HepG2 (cell line): ENCODE measurements at regions not wholly inside any gene's neighbourhood (a gene's known extent, or its start where the extent isn't known, plus 50 kb on each side); places are given as distances from the start of the nearest gene placed in this dataset.

ENCODE experiments used
- ATAC-seq: fragments of 200-7000 bp; cut with Tn5 transposase; 3 replicates; pipeline ENCODE4 v1.9.1; 2020; ENCODE audit warnings: mild to moderate bottlenecking, moderate library complexity
- BruUV-seq: library from RNA; stranded (reverse); fragments of 400-500 nt; replicated peaks from 2 replicates; lab custom pipeline; 2021; lab: Mats Ljungman, UMichigan
- CTCF ChIA-PET: fragments of 300-600 bp; formaldehyde crosslinking; extraction: SDS; loops from one replicate; lab custom pipeline; 2021; ENCODE audit warnings: low total read pairs, inconsistent platforms, low intra/inter-chr PET ratio; lab: Yijun Ruan, JAX
- POLR2A ChIA-PET: fragments of 350-600 bp; sonication (Branson Sonifier 250); formaldehyde crosslinking; loops from one replicate; lab custom pipeline; 2020; ENCODE audit warnings: antibody characterized with exemption, inconsistent platforms; lab: Yijun Ruan, JAX
- DNase-seq: peaks from one replicate; pipeline ENCODE4 v3.0.0-alpha.2; 2015; ENCODE audit warnings: low spot score
- FAIRE-seq: peaks from 3 replicates; lab custom pipeline; 2011; peaks lifted over from hg19 to GRCh38; lab: Jason Lieb, UNC
- H2AFZ ChIP-seq: one replicate; pipeline ENCODE4 v1.6.1; 2011; ENCODE audit warnings: low read length, inconsistent platforms
- H3K27ac ChIP-seq: fragments of 300-600 bp; 3 replicates; pipeline ENCODE4 v1.8.0; 2011; ENCODE audit warnings: mixed run types, mild to moderate bottlenecking, mixed read lengths, low read length, inconsistent platforms; ENCODE audit not compliant: insufficient read depth; ENCODE audit errors: extremely low read length
- H3K27me3 ChIP-seq, 2 experiments: fragments of 200-600 bp in 1 of 2; 2 replicates in 1 of 2; 3 replicates in 1 of 2; pipeline versions ENCODE4 v1.6.0 to v1.8.0; 2011; ENCODE audit warnings: low read length in 2 of 2, mild to moderate bottlenecking in 2 of 2, moderate library complexity in 2 of 2, inconsistent platforms in 1 of 2; ENCODE audit not compliant: insufficient read depth in 2 of 2, control insufficient read depth in 1 of 2
- H3K36me3 ChIP-seq, 2 experiments: fragments of 200-600 bp in 1 of 2; replicated peaks in 1 of 2; 2 replicates in 1 of 2; 3 replicates in 1 of 2; pipeline versions ENCODE4 v1.5.1 to v1.8.0; 2011; ENCODE audit warnings: low read length in 2 of 2, inconsistent platforms in 1 of 2; ENCODE audit not compliant: insufficient read depth in 2 of 2, control insufficient read depth in 1 of 2
- H3K4me1 ChIP-seq: 2 replicates; pipeline ENCODE4 v1.5.1; 2012; ENCODE audit warnings: low read length, inconsistent platforms; ENCODE audit not compliant: insufficient read depth
- H3K4me2 ChIP-seq: 2 replicates; pipeline ENCODE4 v1.6.0; 2011; ENCODE audit warnings: low read depth, low read length, inconsistent platforms
- H3K4me3 ChIP-seq, 3 experiments: fragments of 200-600 bp in 1 of 3; sonication (generic), shearing (Covaris generic) in 1 of 3; replicated peaks in 1 of 3; 2 replicates each; pipeline ENCODE4 v1.5.1; 2011 to 2016; ENCODE audit warnings: low read length in 3 of 3, inconsistent platforms in 2 of 3, low read depth in 2 of 3, mild to moderate bottlenecking in 2 of 3, control low read depth in 1 of 3, mixed read lengths in 1 of 3; ENCODE audit not compliant: insufficient read depth in 1 of 3
- H3K79me2 ChIP-seq: one replicate; pipeline ENCODE4 v1.6.1; 2011; ENCODE audit warnings: low read length, inconsistent platforms; ENCODE audit not compliant: insufficient read depth
- H3K9ac ChIP-seq: 2 replicates; pipeline ENCODE4 v1.6.0; 2011; ENCODE audit warnings: mild to moderate bottlenecking, low read depth, low read length, inconsistent platforms; ENCODE audit not compliant: insufficient read depth
- H3K9me3 ChIP-seq: 2 replicates; pipeline ENCODE4 v1.5.1; 2012; ENCODE audit warnings: mild to moderate bottlenecking, low read length
- H4K20me1 ChIP-seq: 2 replicates; pipeline ENCODE4 v1.6.0; 2011; ENCODE audit warnings: inconsistent platforms, mild to moderate bottlenecking, low read length, moderate library complexity; ENCODE audit not compliant: insufficient read depth
- ARNT ChIP-seq: fragments of 450-650 bp; IDR thresholded peaks from 2 replicates; pipeline ENCODE4 v1.6.1; 2017
- HNRNPH1 ChIP-seq: fragments of 200-400 bp; formaldehyde crosslinking; optimal IDR thresholded peaks from 2 replicates; pipeline ENCODE3; 2017; ENCODE audit warnings: mild to moderate bottlenecking, low read depth, low read length
- KLF15 ChIP-seq: sonication (generic); formaldehyde crosslinking; IDR thresholded peaks from 2 replicates; pipeline ENCODE4 v1.8.1; 2023; ENCODE audit warnings: borderline replicate concordance, mild to moderate bottlenecking, inconsistent platforms, missing genetic modification reagents, mixed read lengths
- MNT ChIP-seq: fragments of 450-650 bp; IDR thresholded peaks from 2 replicates; pipeline ENCODE4 v1.6.1; 2016
- ZNF468 ChIP-seq: sonication (generic); formaldehyde crosslinking; IDR thresholded peaks from 2 replicates; pipeline ENCODE4 v1.8.0; 2022; ENCODE audit warnings: mild to moderate bottlenecking, moderate library complexity, missing genetic modification reagents
- ZNF678 ChIP-seq: sonication (generic); formaldehyde crosslinking; IDR thresholded peaks from 2 replicates; pipeline ENCODE4 v1.4.0; 2020; ENCODE audit warnings: mild to moderate bottlenecking, missing genetic modification reagents
- WGBS: methylation state at CpG from one replicate; pipeline ENCODE4 v1.1.6; 2017; ENCODE audit warnings: low lambda C conversion rate; 5-methylcytosine and 5-hydroxymethylcytosine counted together
- in situ Hi-C: cut with HindIII; loops from 2 replicates; pipeline ENCODE4 v1.10.0; 2017; ENCODE audit warnings: low pct_unique_long_range_greater_than_20kb; ENCODE audit not compliant: extremely low pct_ligation_motif_present
- intact Hi-C: fragments of 100-400 bp; cut with micrococcal nuclease; formaldehyde crosslinking; loops from one replicate; pipeline ENCODE4 v1.10.0; 2022; ENCODE audit not compliant: unreplicated experiment

- in situ Hi-C loops (no loop called here), intact Hi-C loops (no loop called here)
- FAIRE-seq (no peak), DNase-seq (no peak), ATAC-seq (no peak)
- Histone ChIP-seq H3K9me3 (no peaks in the 10 kb centered on the region), H2AFZ (no peak overlapping the region), H3K4me1 (no peaks in the 10 kb centered on the region), H3K27me3 (peaks cover 0 to 74% of the 10 kb centered on the region in 2 experiments; a peak in 4 of 5 replicates), H3K4me2 (no peak overlapping the region), H3K79me2 (no peaks in the 10 kb centered on the region), H3K36me3 (no peaks in the 10 kb centered on the region), H3K9ac (no peak overlapping the region), H3K4me3 (no peak overlapping the region), H3K27ac (no peak overlapping the region), H4K20me1 (no peaks in the 10 kb centered on the region)
- no TSS peak for BruUV-seq
- ChIA-PET POLR2A (interaction anchor here (1.0 kb wide), 1 partner anchor 13 kb away, joined by 3 read pairs; no protein-coding TSS in a partner anchor), CTCF (no interaction called here)
- no peak for TF ChIP-seq ARNT
- TF ChIP-seq MNT, result peak; percentile 37; the same call in 1 of the 2 replicates
- 60% methylated on average over 4 of the region's 4 CpGs for WGBS
Measured at GRCh38 chr2:45285771-45286390, 276.6 kb upstream of the SIX2 start.

GRCh38 chr2:45285311-45285710 is 276.1 kb upstream of the SIX2 start:
- DNase-seq, result no peak
- Histone ChIP-seq H3K79me2 (no peaks in the 10 kb centered on the region), H3K27me3 (peaks cover 0 to 70% of the 10 kb centered on the region in 2 experiments; a peak in 4 of 5 replicates), H3K9me3 (no peaks in the 10 kb centered on the region), H3K4me1 (no peaks in the 10 kb centered on the region), H3K9ac (no peak overlapping the region), H4K20me1 (no peaks in the 10 kb centered on the region), H3K36me3 (no peaks in the 10 kb centered on the region), H3K4me2 (no peak overlapping the region), H3K27ac (no peak overlapping the region), H2AFZ (no peak overlapping the region), H3K4me3 (no peak overlapping the region)
- TF ChIP-seq ZNF468 (CRISPR knock-in tag) (no peak), HNRNPH1 (no peak), ZNF678 (CRISPR knock-in tag) (no peak), KLF15 (CRISPR knock-in tag) (no peak)
- no peak for FAIRE-seq
- ATAC-seq, result no peak
- POLR2A ChIA-PET, result interaction anchor here (1.0 kb wide), 1 partner anchor 12 kb away, joined by 3 read pairs; no protein-coding TSS in a partner anchor
- CTCF ChIA-PET, result no interaction called here
- 41% methylated on average over 5 of the region's 5 CpGs for WGBS
- in situ Hi-C loops, result no loop called here
- no TSS peak for BruUV-seq
- intact Hi-C loops, result no loop called here
